MM.1S (cell line): ENCODE measurements at regions not wholly inside any gene's neighbourhood (a gene's known extent, or its start where the extent isn't known, plus 50 kb on each side); places are given as distances from the start of the nearest gene placed in this dataset.

ENCODE experiments used
- CTCF ChIP-seq: fragments of 300-600 bp; sonication (generic); IDR thresholded peaks from 2 replicates; pipeline ENCODE4 v1.5.1; 2016; ENCODE audit warnings: antibody characterized with exemption, low read length, mixed read lengths
- EZH2 ChIP-seq: fragments of 300-600 bp; sonication (generic); optimal IDR thresholded peaks from 2 replicates; pipeline ENCODE3; 2017; ENCODE audit warnings: low read depth, mild to moderate bottlenecking, antibody characterized with exemption, low read length, mixed read lengths
- EZH2phosphoT487 ChIP-seq: fragments of 300-600 bp; sonication (generic); IDR thresholded peaks from 2 replicates; pipeline ENCODE4 v1.6.1; 2018; ENCODE audit warnings: antibody characterized with exemption, low read length

- TF ChIP-seq CTCF (no peak), EZH2phosphoT487 (no peak), EZH2 (no peak)
Measured at GRCh38 chr10:6654571-6654970, 74.5 kb upstream of the PRKCQ start.
